Keratinocyte (primary cell): ENCODE measurements at regions not wholly inside any gene's neighbourhood (a gene's known extent, or its start where the extent isn't known, plus 50 kb on each side); places are given as distances from the start of the nearest gene placed in this dataset.

Experiments
- DNase-seq: peaks from one replicate; pipeline ENCODE4 v3.0.0-alpha.2; 2011; ENCODE audit warnings: low read depth, missing footprints, low spot score
- FAIRE-seq: peaks from 2 replicates; lab custom pipeline; 2011; peaks lifted over from hg19 to GRCh38; lab: Jason Lieb, UNC
- H2AFZ ChIP-seq: 2 replicates; pipeline ENCODE4 v1.6.0; 2012; ENCODE audit warnings: low read length, control low read depth, inconsistent platforms; ENCODE audit not compliant: control insufficient read depth
- H3K27ac ChIP-seq: 2 replicates; pipeline ENCODE4 v1.5.1; 2011; ENCODE audit warnings: low read length; ENCODE audit not compliant: control insufficient read depth, insufficient read depth
- H3K27me3 ChIP-seq: 3 replicates; pipeline ENCODE4 v1.6.0; 2011; ENCODE audit warnings: low read length; ENCODE audit not compliant: control insufficient read depth, insufficient read depth; ENCODE audit errors: extremely low read depth
- H3K36me3 ChIP-seq, 2 experiments: 2 replicates in 1 of 2; 3 replicates in 1 of 2; pipeline ENCODE4 v1.5.1; 2011; ENCODE audit warnings: low read length in 2 of 2, mild to moderate bottlenecking in 1 of 2; ENCODE audit not compliant: control insufficient read depth in 2 of 2, insufficient read depth in 2 of 2; ENCODE audit errors: extremely low read depth in 1 of 2
- H3K4me1 ChIP-seq: 3 replicates; pipeline ENCODE4 v1.5.1; 2011; ENCODE audit warnings: low read length; ENCODE audit not compliant: control insufficient read depth, insufficient read depth; ENCODE audit errors: extremely low read depth
- H3K4me2 ChIP-seq: 3 replicates; pipeline ENCODE4 v1.6.0; 2011; ENCODE audit warnings: low read depth, low read length; ENCODE audit not compliant: control insufficient read depth, insufficient read depth; ENCODE audit errors: extremely low read depth
- H3K4me3 ChIP-seq, 3 experiments: fragments of 200-600 bp in 1 of 3; sonication (generic) in 1 of 3; 2 replicates in 2 of 3; 3 replicates in 1 of 3; pipeline ENCODE4 v1.5.1; 2011 to 2016; ENCODE audit warnings: low read length in 3 of 3, mild to moderate bottlenecking in 3 of 3, control low read depth in 2 of 3, inconsistent platforms in 1 of 3, low read depth in 1 of 3, mixed read lengths in 1 of 3, mixed run types in 1 of 3, moderate library complexity in 1 of 3; ENCODE audit not compliant: control insufficient read depth in 2 of 3, insufficient read depth in 2 of 3; ENCODE audit errors: extremely low read depth in 1 of 3
- H3K79me2 ChIP-seq: 2 replicates; pipeline ENCODE4 v1.6.0; 2012; ENCODE audit warnings: low read length; ENCODE audit not compliant: control insufficient read depth, insufficient read depth
- H3K9ac ChIP-seq: 3 replicates; pipeline ENCODE4 v1.6.0; 2011; ENCODE audit warnings: low read length; ENCODE audit not compliant: control insufficient read depth, insufficient read depth; ENCODE audit errors: extremely low read depth
- H3K9me1 ChIP-seq: 3 replicates; pipeline ENCODE4 v1.6.0; 2011; ENCODE audit warnings: low read length; ENCODE audit not compliant: control insufficient read depth, insufficient read depth; ENCODE audit errors: extremely low read depth
- H3K9me3 ChIP-seq: 2 replicates; pipeline ENCODE4 v1.5.1; 2012; ENCODE audit warnings: low read depth, low read length; ENCODE audit not compliant: control insufficient read depth
- H4K20me1 ChIP-seq: 3 replicates; pipeline ENCODE4 v1.6.0; 2011; ENCODE audit warnings: low read length; ENCODE audit not compliant: control insufficient read depth, insufficient read depth; ENCODE audit errors: extremely low read depth
- CTCF ChIP-seq, 3 experiments: IDR thresholded peaks in 1 of 3; conservative IDR thresholded peaks in 1 of 3; optimal IDR thresholded peaks in 1 of 3; 2 replicates in 2 of 3; 3 replicates in 1 of 3; pipeline versions ENCODE3 to v1.5.1; 2011; ENCODE audit warnings: low read length in 3 of 3, mild to moderate bottlenecking in 3 of 3, moderate library complexity in 2 of 3, control low read depth in 1 of 3, inconsistent platforms in 1 of 3; ENCODE audit not compliant: insufficient read depth in 2 of 3; ENCODE audit errors: extremely low read depth in 1 of 3
- EZH2 ChIP-seq: IDR thresholded peaks from one replicate; pipeline ENCODE4 v1.6.1; 2012; ENCODE audit warnings: inconsistent platforms, mild to moderate bottlenecking, low read length, moderate library complexity
- dilution Hi-C: fragments of 300-500 bp; cut with MboI; formaldehyde crosslinking; loops from one replicate; pipeline ENCODE4 v1.7.0; 2020; ENCODE audit warnings: low sequenced_read_pairs; ENCODE audit not compliant: extremely low pct_ligation_motif_present

GRCh38 chr5:2582507-2582906 is 169.0 kb downstream of the IRX2 start:
- FAIRE-seq (no peak), DNase-seq (no peak)

GRCh38 chr5:2582106-2582505 is 169.4 kb downstream of the IRX2 start:
- no peak overlapping the region for H3K27ac ChIP-seq
- H3K9me1 ChIP-seq, result no peaks in the 10 kb centered on the region
- DNase-seq (no peak), FAIRE-seq (no peak)
- H4K20me1 ChIP-seq, result no peaks in the 10 kb centered on the region
- no peak overlapping the region for H2AFZ ChIP-seq
- no peaks in the 10 kb centered on the region for H3K79me2 ChIP-seq
- H3K4me2 ChIP-seq, result no peak overlapping the region
- TF ChIP-seq CTCF (optimal IDR thresholded peaks at IDR 0.05 in 1 of 3, IDR thresholded peaks at IDR 0.05 in 1 of 3, conservative IDR thresholded peaks at IDR 0.05 in 1 of 3; ENCODE audit: extremely low read depth in 1 of 3, insufficient read depth in 2 of 3, low read length in 3 of 3), result no peak
- no peak for TF ChIP-seq EZH2
- peaks cover 2% of the 10 kb centered on the region for H3K9me3 ChIP-seq
- dilution Hi-C loops, result no loop called here
- H3K36me3 ChIP-seq, result no peaks in the 10 kb centered on the region
- peaks cover 5% of the 10 kb centered on the region for H3K27me3 ChIP-seq
- no peaks in the 10 kb centered on the region for H3K4me1 ChIP-seq
- H3K9ac ChIP-seq, result no peak overlapping the region
- H3K4me3 ChIP-seq, result no peak overlapping the region

More at GRCh38 chr5:2582507-2582906, 169.0 kb downstream of the IRX2 start:
- Histone ChIP-seq H3K4me1 (no peaks in the 10 kb centered on the region), H4K20me1 (no peaks in the 10 kb centered on the region), H3K9me3 (peaks cover 2% of the 10 kb centered on the region), H3K27ac (no peak overlapping the region), H3K36me3 (no peaks in the 10 kb centered on the region), H3K79me2 (no peaks in the 10 kb centered on the region), H3K9me1 (no peaks in the 10 kb centered on the region), H3K27me3 (peaks cover 5% of the 10 kb centered on the region), H3K9ac (no peak overlapping the region), H3K4me2 (no peak overlapping the region), H2AFZ (no peak overlapping the region), H3K4me3 (no peak overlapping the region)
- dilution Hi-C loops, result no loop called here
- TF ChIP-seq EZH2 (no peak), CTCF (optimal IDR thresholded peaks at IDR 0.05 in 1 of 3, IDR thresholded peaks at IDR 0.05 in 1 of 3, conservative IDR thresholded peaks at IDR 0.05 in 1 of 3; ENCODE audit: extremely low read depth in 1 of 3, insufficient read depth in 2 of 3, low read length in 3 of 3) (no peak)
